Breast epithelium (tissue), 3 donors: ENCODE measurements at regions not wholly inside any gene's neighbourhood (a gene's known extent, or its start where the extent isn't known, plus 50 kb on each side); places are given as distances from the start of the nearest gene placed in this dataset.

ENCODE experiments used
- CTCF ChIP-seq, 3 donors: fragments of 450-650 bp; IDR thresholded peaks; one replicate each; pipeline ENCODE4 v1.5.1; 2016 to 2017; ENCODE audit warnings: antibody characterized with exemption in 3 of 3, mild to moderate bottlenecking in 3 of 3, moderate library complexity in 3 of 3
- POLR2A ChIP-seq: fragments of 450-650 bp; IDR thresholded peaks from one replicate; pipeline ENCODE4 v1.6.1; 2016; ENCODE audit warnings: antibody characterized with exemption, mild to moderate bottlenecking, moderate library complexity

- TF ChIP-seq CTCF (IDR thresholded peaks at IDR 0.05), result no peak
- no peak for TF ChIP-seq POLR2A
Measured at GRCh38 chr16:60181536-60181935, 1447.4 kb upstream of the GOT2 start.
